ENCODE measurements at regions not wholly inside any gene's neighbourhood (a gene's known extent, or its start where the extent isn't known, plus 50 kb on each side); places are given as distances from the start of the nearest gene placed in this dataset.

DNA sequence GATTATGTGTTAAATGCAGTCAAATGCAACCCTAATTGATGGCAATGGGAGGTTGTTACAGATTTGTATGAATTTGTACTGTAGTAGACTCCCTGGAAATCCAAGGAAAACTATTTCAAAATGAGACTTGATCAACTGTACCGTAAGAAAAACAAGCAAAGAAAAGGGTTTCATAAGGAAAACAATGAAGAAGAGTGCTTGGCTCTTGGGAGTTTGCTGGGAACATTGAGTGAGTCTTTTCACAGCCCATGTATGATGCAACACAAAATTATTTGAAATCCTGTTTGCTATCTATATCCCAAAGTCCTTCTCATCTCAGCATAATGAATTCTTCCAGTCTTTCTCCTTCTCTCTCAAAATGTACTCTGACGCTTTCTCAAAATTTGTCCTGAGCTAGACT is 67.0 kb upstream of the OSR1 start:
- TF ChIP-seq ZNF382 (CRISPR knock-in tag; IDR thresholded peaks at IDR 0.05; ENCODE audit: borderline replicate concordance) (no peak), CTCF (CRISPR knock-in tag; IDR thresholded peaks at IDR 0.05) (no peak), NFKB2 (CRISPR knock-in tag; IDR thresholded peaks at IDR 0.05; ENCODE audit: borderline replicate concordance) (no peak)

All from HepG2 (cell line).